ENCODE measurements at regions not wholly inside any gene's neighbourhood (a gene's known extent, or its start where the extent isn't known, plus 50 kb on each side); places are given as distances from the start of the nearest gene placed in this dataset.

DNA sequence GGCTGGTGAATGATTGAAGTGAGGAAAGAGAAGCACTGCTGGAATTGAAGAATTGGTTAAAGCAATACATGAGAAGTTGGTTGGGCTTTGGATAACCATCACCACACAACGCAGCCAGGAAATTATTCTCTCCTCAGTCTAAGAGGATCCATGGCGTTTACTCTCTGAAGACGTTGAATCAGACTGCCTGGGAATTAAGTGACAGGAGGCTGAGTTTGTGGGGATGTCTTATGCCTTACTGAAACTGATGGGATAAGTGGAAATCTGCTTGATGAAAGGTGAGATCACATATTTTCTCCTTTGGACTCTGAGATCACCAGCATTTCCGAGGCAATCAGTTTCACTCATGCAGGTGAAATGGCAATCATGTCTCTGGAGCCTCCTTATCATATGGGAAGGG, 456.1 kb upstream of the GBE1 start:
- no peak overlapping the region for H3K27ac ChIP-seq
- ATAC-seq (ENCODE audit: low FRiP score in 2 of 2) (no peak), DNase-seq (no peak)
- H3K27me3 ChIP-seq, result no peaks in the 10 kb centered on the region
- no peaks in the 10 kb centered on the region for H3K4me1 ChIP-seq
- no peak overlapping the region for H3K4me3 ChIP-seq
- no peaks in the 10 kb centered on the region for H3K36me3 ChIP-seq
- TF ChIP-seq POLR2A (IDR thresholded peaks at IDR 0.05), result no peak
- TF ChIP-seq POLR2AphosphoS5 (IDR thresholded peaks at IDR 0.05), result no peak
- no peak for TF ChIP-seq EP300 (IDR thresholded peaks at IDR 0.05)
- TF ChIP-seq, protein P1, sequence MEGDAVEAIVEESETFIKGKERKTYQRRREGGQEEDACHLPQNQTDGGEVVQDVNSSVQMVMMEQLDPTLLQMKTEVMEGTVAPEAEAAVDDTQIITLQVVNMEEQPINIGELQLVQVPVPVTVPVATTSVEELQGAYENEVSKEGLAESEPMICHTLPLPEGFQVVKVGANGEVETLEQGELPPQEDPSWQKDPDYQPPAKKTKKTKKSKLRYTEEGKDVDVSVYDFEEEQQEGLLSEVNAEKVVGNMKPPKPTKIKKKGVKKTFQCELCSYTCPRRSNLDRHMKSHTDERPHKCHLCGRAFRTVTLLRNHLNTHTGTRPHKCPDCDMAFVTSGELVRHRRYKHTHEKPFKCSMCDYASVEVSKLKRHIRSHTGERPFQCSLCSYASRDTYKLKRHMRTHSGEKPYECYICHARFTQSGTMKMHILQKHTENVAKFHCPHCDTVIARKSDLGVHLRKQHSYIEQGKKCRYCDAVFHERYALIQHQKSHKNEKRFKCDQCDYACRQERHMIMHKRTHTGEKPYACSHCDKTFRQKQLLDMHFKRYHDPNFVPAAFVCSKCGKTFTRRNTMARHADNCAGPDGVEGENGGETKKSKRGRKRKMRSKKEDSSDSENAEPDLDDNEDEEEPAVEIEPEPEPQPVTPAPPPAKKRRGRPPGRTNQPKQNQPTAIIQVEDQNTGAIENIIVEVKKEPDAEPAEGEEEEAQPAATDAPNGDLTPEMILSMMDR (IDR thresholded peaks at IDR 0.05), result no peak
- WGBS, 2 donors, result 68 to 84% methylated on average over 4 of the region's 4 CpGs
- no peaks in the 10 kb centered on the region for H3K9me3 ChIP-seq

DNA sequence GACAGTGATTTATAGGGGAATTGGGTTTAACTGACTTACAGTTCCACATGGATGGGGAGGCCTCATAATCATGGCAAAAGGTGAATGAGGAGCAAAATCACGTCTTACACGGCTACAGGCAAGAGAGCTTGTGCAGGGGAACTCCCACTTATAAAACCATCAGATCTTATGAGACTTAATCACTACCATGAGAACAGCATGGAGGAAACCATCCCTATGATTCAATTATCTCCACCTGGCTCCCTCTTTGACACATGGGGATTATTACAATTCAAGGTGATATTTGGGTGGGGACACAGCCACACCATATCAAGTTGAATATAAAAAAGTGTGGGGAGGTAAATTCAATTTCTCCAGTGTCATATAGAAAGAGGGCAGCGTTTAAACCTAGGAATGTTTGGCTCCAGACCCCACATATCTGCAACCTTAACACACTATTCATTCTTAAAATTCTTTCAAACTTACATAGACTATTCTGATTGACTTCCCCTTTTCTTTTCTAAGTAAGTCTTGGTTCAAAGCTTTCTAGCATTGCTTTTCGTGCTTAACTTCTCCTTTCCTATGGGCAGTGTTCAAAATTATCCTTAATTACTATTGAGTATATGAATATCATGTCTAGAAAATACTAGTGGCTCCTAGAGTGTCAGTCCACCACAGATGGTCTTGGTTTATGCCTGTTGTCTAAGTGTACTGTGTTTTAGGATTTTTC, 446.7 kb upstream of the GBE1 start:
- no peak for DNase-seq
- Histone ChIP-seq H3K4me1 (no peaks in the 10 kb centered on the region), H3K36me3 (no peaks in the 10 kb centered on the region), H3K9me3 (no peaks in the 10 kb centered on the region), H3K27me3 (no peaks in the 10 kb centered on the region), H3K4me3 (no peak overlapping the region), H3K27ac (no peak overlapping the region)
- TF ChIP-seq POLR2AphosphoS5 (IDR thresholded peaks at IDR 0.05), result no peak
- TF ChIP-seq EP300 (IDR thresholded peaks at IDR 0.05), result no peak
- no peak for TF ChIP-seq POLR2A (IDR thresholded peaks at IDR 0.05)
- TF ChIP-seq, protein P1 (IDR thresholded peaks at IDR 0.05), result no peak
- ATAC-seq (ENCODE audit: low FRiP score in 2 of 2), result no peak
- 56 to 79% methylated on average over 4 of the region's 4 CpGs for WGBS, 2 donors

DNA sequence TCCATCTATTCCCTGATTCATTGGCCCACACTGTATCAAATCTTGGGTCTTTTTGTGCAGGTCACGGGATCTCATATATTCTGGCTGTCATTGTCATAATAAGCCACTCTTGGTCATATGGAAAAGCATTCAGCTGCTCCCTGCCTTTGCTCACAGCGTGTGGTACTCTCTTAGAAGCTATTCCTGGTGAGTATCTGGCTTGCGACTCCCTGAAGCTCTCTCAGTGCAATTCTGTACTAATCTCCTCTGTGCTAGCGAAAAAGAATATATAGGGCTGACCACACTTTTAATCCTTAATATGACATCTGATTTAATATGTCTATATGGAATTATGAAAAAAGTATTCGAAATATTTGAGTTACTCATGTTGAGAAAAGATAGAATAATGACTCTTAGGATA, 440.8 kb upstream of the GBE1 start:
- 85 to 87% methylated on average over 5 of the region's 5 CpGs for WGBS, 2 donors
- H3K4me3 ChIP-seq, result no peak overlapping the region
- no peaks in the 10 kb centered on the region for H3K9me3 ChIP-seq
- ATAC-seq (ENCODE audit: low FRiP score in 2 of 2) (no peak), DNase-seq (no peak)
- no peaks in the 10 kb centered on the region for H3K4me1 ChIP-seq
- H3K36me3 ChIP-seq, result no peaks in the 10 kb centered on the region
- H3K27me3 ChIP-seq, result no peaks in the 10 kb centered on the region
- no peak overlapping the region for H3K27ac ChIP-seq
- TF ChIP-seq EP300 (IDR thresholded peaks at IDR 0.05) (no peak), POLR2AphosphoS5 (IDR thresholded peaks at IDR 0.05) (no peak), POLR2A (IDR thresholded peaks at IDR 0.05) (no peak)
- TF ChIP-seq, protein P1 (IDR thresholded peaks at IDR 0.05), result no peak

DNA sequence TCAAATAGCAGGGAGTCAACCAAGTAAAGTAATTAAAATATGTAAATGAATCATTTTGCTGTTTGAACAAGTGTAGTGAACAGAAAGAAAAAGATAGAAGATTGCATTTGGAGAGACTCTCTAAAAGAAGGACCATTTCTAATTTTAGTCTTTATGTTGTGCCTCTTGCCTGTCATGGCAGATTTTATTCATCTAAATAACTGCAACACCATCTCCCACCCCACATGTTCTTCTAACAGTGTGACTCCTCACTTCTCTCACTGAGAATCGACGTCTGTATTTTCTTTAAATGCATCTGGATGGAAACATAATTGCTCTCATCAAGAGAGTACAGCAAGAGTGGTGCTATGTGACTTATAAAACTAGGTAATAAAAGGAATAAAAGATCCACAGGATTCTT, 439.9 kb upstream of the GBE1 start:
- Histone ChIP-seq H3K27me3 (no peaks in the 10 kb centered on the region), H3K4me3 (no peak overlapping the region), H3K27ac (no peak overlapping the region), H3K9me3 (no peaks in the 10 kb centered on the region), H3K4me1 (no peaks in the 10 kb centered on the region), H3K36me3 (no peaks in the 10 kb centered on the region)
- TF ChIP-seq EP300 (IDR thresholded peaks at IDR 0.05) (no peak), POLR2AphosphoS5 (IDR thresholded peaks at IDR 0.05) (no peak), POLR2A (IDR thresholded peaks at IDR 0.05) (no peak)
- TF ChIP-seq, protein P1 (IDR thresholded peaks at IDR 0.05), result no peak
- 86 to 94% methylated on average over 2 of the region's 2 CpGs for WGBS, 2 donors
- DNase-seq (no peak), ATAC-seq (ENCODE audit: low FRiP score in 2 of 2) (no peak)

DNA sequence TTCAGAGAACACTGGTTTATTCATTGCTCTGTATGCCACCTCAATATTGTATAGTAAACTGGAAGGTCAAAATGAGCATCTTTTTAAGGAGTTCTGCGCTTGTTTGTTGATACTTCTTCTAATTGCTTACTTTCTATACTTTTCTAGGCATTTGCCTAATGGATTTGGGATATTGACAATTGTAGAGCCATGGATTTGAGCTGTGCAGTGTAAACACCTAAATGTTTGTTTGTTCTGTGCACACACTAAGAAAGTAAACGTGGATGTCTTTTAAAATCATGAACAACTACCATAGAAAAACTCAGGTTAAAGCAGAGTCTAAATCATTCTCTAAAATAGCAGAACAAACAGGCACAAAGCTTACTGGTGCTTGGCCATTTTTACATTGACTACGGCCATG, 436.6 kb upstream of the GBE1 start:
- DNase-seq, result no peak
- TF ChIP-seq POLR2A (IDR thresholded peaks at IDR 0.05) (no peak), EP300 (IDR thresholded peaks at IDR 0.05) (no peak), POLR2AphosphoS5 (IDR thresholded peaks at IDR 0.05) (no peak)
- TF ChIP-seq, protein P1 (IDR thresholded peaks at IDR 0.05), result no peak
- Histone ChIP-seq H3K27ac (no peak overlapping the region), H3K9me3 (no peaks in the 10 kb centered on the region), H3K4me1 (no peaks in the 10 kb centered on the region), H3K4me3 (no peak overlapping the region), H3K27me3 (no peaks in the 10 kb centered on the region), H3K36me3 (no peaks in the 10 kb centered on the region)
- no peak for ATAC-seq (ENCODE audit: low FRiP score in 2 of 2)
- 74 to 78% methylated on average over 3 of the region's 3 CpGs for WGBS, 2 donors

All from upper lobe of left lung (tissue), 6 donors.